GM13976 (cell line): ENCODE measurements at regions not wholly inside any gene's neighbourhood (a gene's known extent, or its start where the extent isn't known, plus 50 kb on each side); places are given as distances from the start of the nearest gene placed in this dataset.

Experiments
- DNase-seq: peaks from one replicate; pipeline ENCODE4 v3.0.0; 2012; ENCODE audit warnings: low spot score
- CTCF ChIP-seq: IDR thresholded peaks from 2 replicates; pipeline ENCODE4 v1.5.1; 2012; ENCODE audit warnings: borderline replicate concordance, mild to moderate bottlenecking; ENCODE audit not compliant: insufficient read depth; ENCODE audit errors: extremely low read depth, missing control alignments, control extremely low read depth
- in situ Hi-C: fragments of 300-500 bp; cut with MboI; formaldehyde crosslinking; loops from one replicate; pipeline ENCODE4 v1.12.0; 2022; ENCODE audit warnings: low sequenced_read_pairs, mixed read lengths, inconsistent platforms; ENCODE audit not compliant: unreplicated experiment

GRCh38 chr6:22083119-22083518 lies 213.7 kb downstream of the PRL start:
- no peak for TF ChIP-seq CTCF
- in situ Hi-C loops = no loop called here
- no peak for DNase-seq

- in situ Hi-C loops = no loop called here
- no peak for DNase-seq
- no peak for TF ChIP-seq CTCF
Observed at GRCh38 chr6:22087960-22088706, 208.7 kb downstream of the PRL start.

- DNase-seq = no peak
- in situ Hi-C loops = no loop called here
- no peak for TF ChIP-seq CTCF
Observed at GRCh38 chr6:22091424-22091948, 205.3 kb downstream of the PRL start.

GRCh38 chr6:22095836-22096235 lies 201.0 kb downstream of the PRL start:
- in situ Hi-C loops = no loop called here
- TF ChIP-seq CTCF = no peak
- no peak for DNase-seq

- no peak for TF ChIP-seq CTCF
- no peak for DNase-seq
- in situ Hi-C loops = no loop called here
Observed at GRCh38 chr6:22098601-22099031, 198.2 kb downstream of the PRL start.

GRCh38 chr6:22099231-22099630 lies 197.6 kb downstream of the PRL start:
- in situ Hi-C loops = no loop called here
- no peak for DNase-seq
- no peak for TF ChIP-seq CTCF

GRCh38 chr6:22099923-22100322 lies 196.9 kb downstream of the PRL start:
- in situ Hi-C loops = no loop called here

More at GRCh38 chr6:22099923-22100322, 196.9 kb downstream of the PRL start:
- no peak for DNase-seq
- no peak for TF ChIP-seq CTCF
